ENCODE measurements at regions not wholly inside any gene's neighbourhood (a gene's known extent, or its start where the extent isn't known, plus 50 kb on each side); places are given as distances from the start of the nearest gene placed in this dataset.

DNA sequence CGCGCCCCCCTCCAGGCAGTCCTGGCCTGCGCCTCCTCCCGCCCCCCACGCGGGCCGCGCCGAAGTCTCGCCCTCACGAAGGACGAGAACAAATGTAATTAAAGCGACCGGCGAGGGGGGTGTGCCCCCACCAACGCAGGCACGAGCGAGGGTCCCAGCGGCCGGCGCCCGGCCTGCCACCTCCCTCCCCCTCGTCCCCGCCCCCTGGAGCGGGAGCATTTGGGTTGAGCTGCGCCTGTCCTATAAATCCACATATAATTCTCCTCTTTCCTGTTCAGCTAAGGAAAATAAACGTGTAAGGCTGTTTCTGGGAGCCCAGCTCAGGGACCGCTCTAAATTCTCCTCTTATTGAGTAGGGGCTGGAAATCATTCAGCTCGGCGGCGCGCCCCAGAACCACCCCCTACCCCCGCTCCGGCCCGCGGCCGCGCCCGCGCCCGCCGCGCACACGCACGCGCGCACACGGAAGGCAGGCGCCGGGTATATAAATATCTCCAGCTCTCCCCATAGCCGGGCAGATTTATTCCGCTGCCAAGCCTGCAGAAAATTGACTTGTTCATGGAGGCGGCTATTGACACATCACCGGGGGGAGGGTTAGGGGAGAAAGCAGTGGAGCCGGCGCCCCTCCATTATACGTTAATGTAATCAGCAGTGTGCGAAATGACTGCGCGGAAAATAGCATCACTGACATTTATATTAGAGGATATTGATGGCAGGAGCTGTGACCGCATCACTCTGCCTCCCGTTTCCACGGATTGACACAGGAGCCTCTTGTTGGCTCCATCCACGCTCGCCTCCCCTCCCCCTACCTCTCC is 61.6 kb upstream of the BTRC start:
- TF ChIP-seq EZH2 (IDR thresholded peaks at IDR 0.05; ENCODE audit: low read length) = peak; percentile 54
- TF ChIP-seq, protein P1, sequence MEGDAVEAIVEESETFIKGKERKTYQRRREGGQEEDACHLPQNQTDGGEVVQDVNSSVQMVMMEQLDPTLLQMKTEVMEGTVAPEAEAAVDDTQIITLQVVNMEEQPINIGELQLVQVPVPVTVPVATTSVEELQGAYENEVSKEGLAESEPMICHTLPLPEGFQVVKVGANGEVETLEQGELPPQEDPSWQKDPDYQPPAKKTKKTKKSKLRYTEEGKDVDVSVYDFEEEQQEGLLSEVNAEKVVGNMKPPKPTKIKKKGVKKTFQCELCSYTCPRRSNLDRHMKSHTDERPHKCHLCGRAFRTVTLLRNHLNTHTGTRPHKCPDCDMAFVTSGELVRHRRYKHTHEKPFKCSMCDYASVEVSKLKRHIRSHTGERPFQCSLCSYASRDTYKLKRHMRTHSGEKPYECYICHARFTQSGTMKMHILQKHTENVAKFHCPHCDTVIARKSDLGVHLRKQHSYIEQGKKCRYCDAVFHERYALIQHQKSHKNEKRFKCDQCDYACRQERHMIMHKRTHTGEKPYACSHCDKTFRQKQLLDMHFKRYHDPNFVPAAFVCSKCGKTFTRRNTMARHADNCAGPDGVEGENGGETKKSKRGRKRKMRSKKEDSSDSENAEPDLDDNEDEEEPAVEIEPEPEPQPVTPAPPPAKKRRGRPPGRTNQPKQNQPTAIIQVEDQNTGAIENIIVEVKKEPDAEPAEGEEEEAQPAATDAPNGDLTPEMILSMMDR (optimal IDR thresholded peaks at IDR 0.05 in 1 of 3, IDR thresholded peaks at IDR 0.05 in 1 of 3, conservative IDR thresholded peaks at IDR 0.05 in 1 of 3; ENCODE audit: extremely low read depth in 1 of 3, insufficient read depth in 2 of 3, low read length in 3 of 3) = no peak
